ENCODE measurements at regions not wholly inside any gene's neighbourhood (a gene's known extent, or its start where the extent isn't known, plus 50 kb on each side); places are given as distances from the start of the nearest gene placed in this dataset.
A peak's percentile ranks its signal among the peaks of the same experiment; 100 is the strongest.

- no peak for DNase-seq
These were observed 125.8 kb upstream of the SPTLC3 start for GRCh38 chr20:12882832-12883506.

GRCh38 chr20:12883507-12883885, 125.3 kb upstream of the SPTLC3 start:
- no peak for DNase-seq

DNA sequence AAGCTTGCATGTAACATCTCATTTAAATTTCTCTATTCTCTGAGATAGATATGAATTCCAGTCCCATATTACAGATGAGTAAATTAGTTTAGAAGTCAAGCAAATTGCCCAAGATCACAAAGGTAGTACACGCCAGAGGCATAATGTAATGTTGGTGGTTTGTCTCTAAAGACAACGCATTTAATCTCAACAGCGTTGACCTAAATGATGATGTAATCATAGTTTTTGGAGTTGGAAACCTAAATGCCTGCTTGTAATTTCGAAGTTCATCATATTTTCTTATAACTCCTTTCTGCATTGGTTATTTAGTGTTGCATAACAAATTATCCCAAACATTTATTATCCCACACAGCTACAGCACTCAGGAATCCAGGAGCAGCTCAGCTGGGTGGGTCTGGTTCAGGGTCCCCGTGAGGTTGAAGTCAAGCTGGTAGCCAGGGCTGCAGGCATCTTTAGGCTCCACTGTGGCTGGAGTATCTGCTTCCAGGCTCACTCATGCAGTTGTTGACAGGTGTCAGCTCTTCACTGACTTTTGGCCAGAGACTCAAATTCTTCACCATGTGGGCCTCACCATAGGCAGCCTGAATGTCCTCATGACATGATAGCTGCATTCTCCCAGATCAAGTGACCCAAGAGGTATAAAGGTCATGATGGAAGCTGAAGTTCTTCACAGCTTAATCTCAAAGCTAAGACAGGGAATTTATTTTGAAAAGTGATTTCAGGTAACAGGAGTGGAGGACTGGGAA, 122.0 kb upstream of the SPTLC3 start:
- DNase-seq: no peak

DNA sequence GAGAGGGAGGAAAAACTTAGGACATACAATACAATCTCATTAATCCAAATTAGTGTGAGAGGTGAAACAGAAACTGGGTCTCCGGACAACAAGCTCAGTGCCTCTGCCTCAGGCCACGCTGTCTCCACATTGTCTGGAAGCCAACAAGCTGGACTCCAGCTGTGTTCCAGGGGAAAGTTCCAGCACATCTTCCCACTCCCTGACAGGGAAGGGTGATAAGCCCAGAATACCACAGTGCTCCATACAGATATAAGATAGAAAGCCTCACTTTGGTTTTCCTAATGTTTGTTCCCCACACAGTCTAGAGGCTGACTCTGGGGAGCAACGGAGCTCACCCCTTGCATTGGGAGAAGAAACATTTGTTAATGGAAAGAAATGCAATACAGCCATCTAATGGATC, 117.1 kb upstream of the SPTLC3 start:
- no peak for DNase-seq

DNA sequence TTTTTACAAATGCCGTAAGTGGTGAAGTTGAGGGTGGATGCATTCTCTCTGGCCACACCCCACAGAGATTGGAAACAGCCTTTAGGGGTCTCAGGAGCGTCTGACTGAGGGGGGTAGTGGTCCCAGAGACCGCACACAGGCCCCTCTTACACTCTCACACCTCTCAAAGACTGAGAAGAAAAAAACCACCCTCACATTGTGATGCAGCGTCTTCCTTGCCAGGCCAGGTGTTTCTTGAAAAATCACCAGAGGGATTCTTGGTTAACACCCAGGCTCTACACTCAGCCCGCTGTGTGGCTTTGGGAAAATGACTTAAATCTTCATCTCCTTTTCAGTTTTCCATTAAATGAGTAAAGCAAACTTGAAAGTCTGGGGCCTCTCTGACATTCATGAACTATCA, 115.8 kb upstream of the SPTLC3 start:
- DNase-seq: no peak

DNA sequence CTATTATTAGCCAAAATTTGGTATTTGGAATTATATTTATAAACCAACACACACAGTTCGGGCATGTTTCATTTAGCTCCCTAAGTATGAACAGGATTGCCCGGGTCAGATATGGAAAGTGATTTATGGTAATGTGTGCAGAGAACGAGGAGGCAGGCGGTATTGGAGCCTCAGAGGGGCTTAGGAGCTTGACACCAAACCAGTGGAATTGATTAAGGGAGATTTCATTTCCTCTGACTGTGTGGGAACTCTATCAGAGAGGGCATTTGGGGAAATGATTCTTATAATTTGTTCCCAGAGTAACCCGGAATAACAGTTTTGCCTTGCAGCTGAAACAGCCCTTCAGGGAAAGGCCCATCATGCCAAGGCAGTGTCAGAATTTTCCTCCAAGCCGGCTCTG, 115.1 kb upstream of the SPTLC3 start:
- DNase-seq: no peak

GRCh38 chr20:12894089-12894488, 114.7 kb upstream of the SPTLC3 start:
- DNase-seq: no peak

DNA sequence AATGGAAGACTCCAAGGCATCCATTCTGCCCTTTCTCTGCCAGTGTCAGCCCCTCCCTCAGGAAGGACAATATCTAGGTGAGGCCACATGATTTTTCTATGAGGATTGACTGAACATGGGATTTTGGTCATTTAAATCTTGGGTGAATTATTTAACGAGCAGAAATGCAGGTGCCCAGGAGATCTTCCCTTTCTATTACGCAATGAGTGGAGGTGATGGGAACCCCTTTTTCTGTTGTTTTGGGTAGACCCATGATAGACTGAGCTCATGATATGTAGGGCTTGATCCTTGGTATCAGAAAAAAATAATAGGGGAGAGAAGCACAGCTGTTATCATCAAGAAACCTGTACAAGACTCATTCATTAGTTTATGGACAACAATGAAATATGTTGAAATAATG, 112.6 kb upstream of the SPTLC3 start:
- DNase-seq: no peak

DNA sequence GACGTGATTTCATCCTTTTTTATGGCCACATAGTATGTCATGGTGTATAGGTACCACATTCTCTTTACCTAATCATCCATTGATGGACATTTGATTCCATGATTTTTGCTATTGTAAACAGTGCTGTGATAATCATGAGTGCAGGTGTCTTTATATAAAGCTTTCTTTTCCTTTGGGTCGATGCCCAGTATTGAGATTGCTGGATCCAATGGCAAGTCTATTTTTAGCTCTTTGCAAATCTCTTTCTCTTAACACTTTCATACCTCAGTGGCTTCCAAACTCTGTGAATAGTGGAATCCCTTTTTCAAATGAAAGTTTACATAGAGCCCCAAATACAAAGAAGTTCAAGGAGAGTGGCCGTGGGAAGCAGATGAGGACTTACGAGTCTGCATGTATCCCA, 105.8 kb upstream of the SPTLC3 start:
- DNase-seq: no peak

- no peak for DNase-seq
These were observed 102.4 kb upstream of the SPTLC3 start for GRCh38 chr20:12906361-12906760.

DNA sequence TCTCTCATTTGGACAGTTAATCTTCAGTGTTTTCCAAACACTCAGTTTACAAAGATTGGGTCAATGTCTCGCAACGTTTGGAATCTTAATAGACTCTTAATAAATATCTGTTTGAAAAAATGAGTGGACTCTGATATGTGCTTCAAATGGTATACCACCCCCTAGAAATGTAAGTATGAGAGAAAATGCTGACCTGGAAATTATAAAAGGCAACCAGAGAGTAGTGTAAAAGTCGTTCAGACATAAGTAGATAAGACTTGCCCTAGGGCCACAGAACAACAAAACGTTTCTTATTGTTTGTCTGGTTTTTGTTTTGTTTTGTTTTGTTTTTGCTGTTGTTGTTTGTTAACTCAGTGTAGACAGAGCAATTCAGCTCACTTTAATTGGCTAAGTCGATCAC, 97.4 kb upstream of the SPTLC3 start:
- DNase-seq: no peak

GRCh38 chr20:12913781-12914443, 94.9 kb upstream of the SPTLC3 start:
- no peak for DNase-seq

DNA sequence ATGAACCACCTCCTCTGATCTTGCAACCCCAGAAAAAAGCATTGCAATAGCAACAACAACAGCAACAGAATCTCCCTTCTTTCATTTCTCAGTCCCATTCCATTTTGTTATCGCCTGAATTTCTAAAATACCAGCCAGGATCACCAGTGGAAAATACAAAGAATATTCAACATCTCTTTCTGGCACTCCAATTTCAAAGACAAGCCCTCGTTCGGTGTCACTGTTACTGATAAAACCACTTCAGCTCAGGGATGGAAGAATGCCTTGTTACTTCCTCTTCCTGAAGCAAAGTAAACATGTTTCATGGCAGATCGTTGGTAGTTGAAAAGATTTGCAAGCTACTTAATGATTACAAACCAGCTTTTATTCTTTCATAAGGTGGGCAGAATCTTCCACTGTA, 94.0 kb upstream of the SPTLC3 start:
- no peak for DNase-seq

DNA sequence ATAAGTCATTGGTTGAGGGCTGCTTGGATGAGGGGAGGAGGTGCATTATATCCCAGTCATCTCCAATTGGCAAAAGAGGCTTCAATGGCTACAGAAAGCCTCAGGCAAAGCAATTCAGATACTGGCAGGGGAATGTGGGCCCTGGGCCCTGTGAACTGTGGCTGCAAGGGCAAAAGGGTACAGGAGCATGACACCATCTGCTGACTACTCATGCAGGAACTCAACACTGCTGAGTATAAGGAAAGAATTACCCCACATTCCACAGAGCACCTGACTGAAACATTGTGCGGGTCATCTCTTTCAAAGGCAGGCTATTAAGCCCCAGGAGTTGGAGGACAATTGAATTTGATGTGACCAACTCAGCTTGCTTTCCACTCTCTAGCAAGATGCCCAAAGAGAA, 92.1 kb upstream of the SPTLC3 start:
- DNase-seq: no peak

GRCh38 chr20:12924126-12924525, 84.6 kb upstream of the SPTLC3 start:
- DNase-seq: no peak

GRCh38 chr20:12925210-12925755, 83.5 kb upstream of the SPTLC3 start:
- peak in 38 of 51 donors; percentile 3 to 72 (median 31) for DNase-seq

DNA sequence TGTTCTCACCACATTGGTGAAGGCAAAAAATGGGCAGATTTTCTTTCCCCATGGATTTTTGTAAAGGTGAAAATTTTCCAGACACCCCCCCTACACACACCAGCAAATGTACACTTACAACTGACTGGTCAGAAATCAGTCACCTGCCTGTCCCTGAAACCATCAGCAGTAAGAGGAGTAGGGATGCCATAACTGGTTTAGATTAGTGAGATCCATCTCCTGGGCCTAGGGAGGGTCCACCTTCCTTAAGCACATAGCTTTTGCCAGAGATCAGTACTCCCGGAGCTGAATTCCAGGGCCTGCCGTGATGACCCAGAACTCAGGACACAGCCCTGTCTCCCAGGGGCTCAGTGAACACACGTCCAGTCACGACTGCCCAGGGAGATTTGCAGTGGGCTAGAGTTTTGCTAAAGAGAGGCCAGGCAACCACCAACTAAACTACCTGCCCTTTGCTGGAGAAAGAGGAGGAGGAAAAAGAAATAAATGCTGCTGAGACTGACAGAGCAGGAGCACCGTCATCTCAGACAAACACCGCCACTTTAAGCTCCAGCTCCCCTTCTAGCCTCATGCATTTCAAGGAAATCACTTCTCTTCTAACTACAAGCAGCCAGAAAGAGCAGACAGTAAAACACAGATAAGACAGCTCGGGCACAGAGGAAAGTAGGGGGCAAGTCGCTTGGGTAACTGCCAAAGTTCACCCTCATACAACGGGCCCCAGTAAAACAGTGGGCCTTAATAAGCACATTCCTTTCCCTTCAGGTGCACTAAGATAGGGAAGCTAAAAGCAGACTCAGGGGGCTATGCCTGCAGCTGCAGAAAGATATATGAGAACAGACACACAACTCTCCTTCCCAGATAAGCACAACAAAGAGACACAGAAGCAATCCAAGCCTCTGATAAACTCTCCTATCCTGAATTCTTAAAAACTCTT, 82.6 kb upstream of the SPTLC3 start:
- no peak for DNase-seq

DNA sequence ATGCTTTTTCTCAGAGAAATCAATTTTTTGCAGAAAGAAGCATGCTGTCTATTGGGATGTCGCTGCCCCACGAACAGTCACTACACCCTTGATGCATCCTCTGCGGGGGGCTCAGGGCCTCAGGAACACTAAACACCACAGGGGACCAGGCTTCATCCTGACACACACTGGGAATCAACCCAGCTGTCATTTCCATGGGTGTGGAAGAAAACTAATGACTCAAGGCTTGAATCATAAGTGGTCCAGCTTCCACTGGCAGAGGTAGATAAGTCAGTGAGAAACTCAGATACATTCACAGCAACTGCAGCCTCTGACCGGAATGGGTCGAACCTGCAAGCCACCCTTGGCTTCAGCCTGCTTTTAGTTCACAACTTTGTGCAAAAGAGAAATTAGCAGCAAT, 81.3 kb upstream of the SPTLC3 start:
- DNase-seq: peak in 1 of 51 donors; percentile 3

- no peak for DNase-seq
These were observed 80.4 kb upstream of the SPTLC3 start for GRCh38 chr20:12928358-12928754.

DNA sequence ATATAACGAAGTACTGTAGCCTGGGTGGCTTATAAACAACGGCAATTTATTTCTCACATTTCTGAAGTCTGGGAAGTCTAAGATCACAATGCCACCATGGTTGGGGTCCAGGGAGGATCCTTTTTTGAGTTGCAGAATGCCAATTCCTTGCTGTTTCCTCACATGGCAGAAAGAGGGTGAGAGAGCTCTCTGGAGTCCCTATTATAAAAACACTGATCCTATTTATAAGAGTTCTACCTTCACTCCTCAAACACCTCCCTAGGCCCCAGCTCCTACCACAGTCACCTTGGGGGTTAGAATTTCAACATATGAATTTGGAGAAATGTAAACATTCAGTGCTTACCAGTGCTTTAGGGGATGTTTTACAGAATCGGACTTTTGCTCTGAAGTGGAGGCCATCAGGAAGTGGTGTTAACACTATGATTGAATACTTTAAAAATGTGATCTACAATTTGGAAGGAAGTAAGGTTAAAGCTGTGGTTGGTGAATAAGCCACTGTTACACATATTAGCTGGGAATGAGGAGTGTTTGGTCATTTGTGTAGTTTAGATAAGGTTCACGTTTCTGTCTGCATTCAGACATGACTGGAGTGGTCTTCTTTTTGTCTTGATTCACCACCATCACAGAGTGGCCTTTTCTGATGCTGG, 79.9 kb upstream of the SPTLC3 start:
- DNase-seq: no peak

- no peak for DNase-seq
These were observed 72.8 kb upstream of the SPTLC3 start for GRCh38 chr20:12936020-12936419.
